MCF 10A (cell line): ENCODE measurements at regions not wholly inside any gene's neighbourhood (a gene's known extent, or its start where the extent isn't known, plus 50 kb on each side); places are given as distances from the start of the nearest gene placed in this dataset.

Experiments used
- BruUV-seq: library from RNA; stranded (reverse); fragments of 400-500 nt; replicated peaks from 2 replicates; lab custom pipeline; 2021; lab: Mats Ljungman, UMichigan
- CTCF ChIA-PET: fragments of 300-600 bp; sonication (Branson Sonifier 250); formaldehyde crosslinking; extraction: SDS; loops from one replicate; lab custom pipeline; 2021; ENCODE audit warnings: antibody characterized with exemption, inconsistent platforms; lab: Yijun Ruan, JAX
- POLR2A ChIA-PET: fragments of 300-600, 350-650 bp; sonication (Branson Sonifier 250); formaldehyde crosslinking; extraction: SDS; loops from one replicate; lab custom pipeline; 2020; ENCODE audit warnings: antibody characterized with exemption, inconsistent platforms; lab: Yijun Ruan, JAX
- DNase-seq: peaks from one replicate; pipeline ENCODE4 v3.0.0-alpha.2; 2018; ENCODE audit not compliant: unreplicated experiment
- H3K27ac Mint-ChIP-seq: one replicate; pipeline ENCODE4 v1.8.0; 2022; ENCODE audit warnings: mild to moderate bottlenecking, low read depth, mixed read lengths; ENCODE audit not compliant: unreplicated experiment
- H3K27me3 Mint-ChIP-seq: one replicate; pipeline ENCODE4 v1.8.0; 2022; ENCODE audit warnings: mixed read lengths; ENCODE audit not compliant: insufficient read depth, unreplicated experiment
- H3K36me3 Mint-ChIP-seq: one replicate; pipeline ENCODE4 v1.8.0; 2022; ENCODE audit warnings: mild to moderate bottlenecking, moderate library complexity, mixed read lengths; ENCODE audit not compliant: insufficient read depth, unreplicated experiment
- H3K4me1 Mint-ChIP-seq: one replicate; pipeline ENCODE4 v1.8.0; 2022; ENCODE audit warnings: mixed read lengths; ENCODE audit not compliant: insufficient read depth, unreplicated experiment
- H3K4me3 Mint-ChIP-seq: one replicate; pipeline ENCODE4 v1.8.0; 2022; ENCODE audit warnings: mild to moderate bottlenecking, moderate library complexity, mixed read lengths; ENCODE audit not compliant: unreplicated experiment
- H3K9me3 Mint-ChIP-seq: one replicate; pipeline ENCODE4 v1.8.0; 2022; ENCODE audit warnings: mixed read lengths; ENCODE audit not compliant: unreplicated experiment
- CTCF ChIP-seq: fragments of 200-600 bp; IDR thresholded peaks from one replicate; pipeline ENCODE4 v1.8.0; 2022; ENCODE audit warnings: antibody characterized with exemption, mild to moderate bottlenecking; ENCODE audit not compliant: unreplicated experiment
- intact Hi-C: fragments of 100-400 bp; cut with micrococcal nuclease; formaldehyde crosslinking; loops from 2 replicates; pipeline ENCODE4 v1.14.1; 2022

DNA sequence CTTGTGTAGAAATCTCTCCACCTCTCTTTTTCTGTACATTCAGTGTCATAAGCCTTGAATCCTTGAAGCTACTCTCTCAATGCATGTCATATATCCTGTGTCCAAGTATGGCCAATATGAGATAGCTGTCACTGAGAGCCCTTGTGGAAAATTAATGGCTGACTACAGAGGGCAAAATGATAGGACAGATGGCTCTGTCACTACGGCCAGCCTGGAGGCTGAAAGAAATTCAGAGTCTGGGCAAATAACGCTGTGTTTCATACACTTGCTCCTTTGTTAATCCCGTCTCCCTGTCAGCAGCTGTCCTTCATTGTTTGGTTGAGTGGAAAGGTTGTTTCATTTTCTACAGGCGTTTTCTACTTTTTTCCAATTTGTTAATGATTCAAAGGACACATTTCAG is 70.4 kb upstream of the VGLL2 start:
- no peak overlapping the region for H3K27ac Mint-ChIP-seq
- H3K36me3 Mint-ChIP-seq, result no peaks in the 10 kb centered on the region
- POLR2A ChIA-PET, result interaction anchor here (0.7 kb wide), 1 partner anchor 12 kb away, joined by 4 read pairs; no protein-coding TSS in a partner anchor
- peaks cover 34% of the 10 kb centered on the region for H3K27me3 Mint-ChIP-seq
- DNase-seq, result no peak
- intact Hi-C loops, result no loop called here
- no peaks in the 10 kb centered on the region for H3K9me3 Mint-ChIP-seq
- BruUV-seq, result no TSS peak
- no peak for TF ChIP-seq CTCF
- CTCF ChIA-PET, result no interaction called here
- H3K4me1 Mint-ChIP-seq, result peaks cover 6% of the 10 kb centered on the region
- no peak overlapping the region for H3K4me3 Mint-ChIP-seq

GRCh38 chr6:117195728-117196127 is 69.6 kb upstream of the VGLL2 start:
- ChIA-PET POLR2A (no interaction called here), CTCF (interaction anchor here (0.5 to 1.1 kb wide), 2 partner anchors 61 to 1265 kb away, joined by 3 to 4 read pairs; no protein-coding TSS in a partner anchor)
- Mint-ChIP-seq H3K9me3 (no peaks in the 10 kb centered on the region), H3K4me3 (no peak overlapping the region), H3K27me3 (peaks cover 34% of the 10 kb centered on the region), H3K27ac (no peak overlapping the region), H3K36me3 (no peaks in the 10 kb centered on the region), H3K4me1 (peaks cover 6% of the 10 kb centered on the region)
- no peak for TF ChIP-seq CTCF
- BruUV-seq, result no TSS peak
- DNase-seq, result peak; percentile 72
- intact Hi-C loops, result no loop called here

DNA sequence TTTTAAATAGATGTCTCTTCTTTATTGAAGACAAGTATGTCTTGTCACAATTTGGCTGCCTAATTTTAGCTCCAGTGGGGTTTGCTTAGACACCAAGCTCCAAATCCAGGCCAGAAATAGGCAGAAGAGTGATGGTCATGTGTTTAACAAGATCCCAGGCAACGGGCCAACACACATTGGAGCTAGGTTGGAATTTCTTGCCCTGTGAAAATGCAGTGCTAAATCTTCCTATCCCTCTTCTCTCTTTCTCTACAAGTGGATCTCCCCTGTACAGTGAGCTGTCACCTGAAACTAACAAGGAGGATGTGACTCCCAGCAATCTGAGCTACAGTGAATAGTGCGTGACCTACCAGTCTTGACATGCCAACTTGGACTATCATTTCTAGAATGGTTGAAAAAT is 65.3 kb upstream of the VGLL2 start:
- peaks cover 23% of the 10 kb centered on the region for H3K27me3 Mint-ChIP-seq
- intact Hi-C loops, result no loop called here
- no peaks in the 10 kb centered on the region for H3K36me3 Mint-ChIP-seq
- no peak overlapping the region for H3K27ac Mint-ChIP-seq
- H3K4me3 Mint-ChIP-seq, result no peak overlapping the region
- POLR2A ChIA-PET, result no interaction called here
- no peak for DNase-seq
- no peaks in the 10 kb centered on the region for H3K9me3 Mint-ChIP-seq
- BruUV-seq, result no TSS peak
- CTCF ChIA-PET, result interaction anchor here (1.1 kb wide), 2 partner anchors 57 to 151 kb away, joined by 3 read pairs; no protein-coding TSS in a partner anchor
- H3K4me1 Mint-ChIP-seq, result peaks cover 6% of the 10 kb centered on the region
- no peak for TF ChIP-seq CTCF

DNA sequence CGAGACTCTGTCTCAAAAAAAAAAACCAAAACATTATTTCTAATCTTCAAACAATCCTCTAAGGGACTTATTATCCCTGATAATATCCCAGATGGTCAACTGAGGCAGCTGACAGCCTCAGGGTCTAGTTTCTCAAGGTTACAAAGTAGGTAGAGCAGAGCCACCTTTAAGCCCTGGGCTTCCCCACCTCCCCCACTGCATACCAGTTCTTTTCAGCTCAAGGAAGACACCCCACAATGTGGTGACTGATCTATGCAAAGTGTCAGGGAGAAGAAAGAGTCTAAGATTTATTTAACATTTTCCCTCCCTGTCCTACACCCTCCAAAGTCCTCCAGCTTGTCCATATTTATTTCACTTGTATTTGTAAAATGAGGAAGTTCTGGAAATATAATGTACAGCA is 60.5 kb upstream of the VGLL2 start:
- TF ChIP-seq CTCF, result no peak
- no peak overlapping the region for H3K4me3 Mint-ChIP-seq
- H3K27me3 Mint-ChIP-seq, result peaks cover 22% of the 10 kb centered on the region
- ChIA-PET POLR2A (no interaction called here), CTCF (interaction anchor here (0.6 to 0.7 kb wide), 2 partner anchors 66 to 260 kb away, joined by 3 to 4 read pairs; no protein-coding TSS in a partner anchor)
- no peak overlapping the region for H3K27ac Mint-ChIP-seq
- BruUV-seq, result no TSS peak
- no peaks in the 10 kb centered on the region for H3K4me1 Mint-ChIP-seq
- H3K36me3 Mint-ChIP-seq, result no peaks in the 10 kb centered on the region
- DNase-seq, result no peak
- no peaks in the 10 kb centered on the region for H3K9me3 Mint-ChIP-seq
- intact Hi-C loops, result no loop called here
